ENCODE measurements at regions not wholly inside any gene's neighbourhood (a gene's known extent, or its start where the extent isn't known, plus 50 kb on each side); places are given as distances from the start of the nearest gene placed in this dataset.
"Not testable (repeated sequence)": the region's sequence is repeated elsewhere in the genome, so short reads cannot be mapped to it uniquely, and the experiment has no call there.

GRCh38 chr7:79761876-79762429 is 308.5 kb upstream of the MAGI2 start:
- no peaks in the 10 kb centered on the region for H3K36me3 Mint-ChIP-seq
- ATAC-seq (no peak), DNase-seq (ENCODE audit: low spot score) (no peak)
- TF ChIP-seq RORB (CRISPR knock-in tag; IDR thresholded peaks at IDR 0.05), result no peak
- TF ChIP-seq ZBTB21 (CRISPR knock-in tag; IDR thresholded peaks at IDR 0.05; ENCODE audit: borderline replicate concordance), result no peak
- TF ChIP-seq OVOL2 (CRISPR knock-in tag; IDR thresholded peaks at IDR 0.05; ENCODE audit: borderline replicate concordance), result no peak
- TF ChIP-seq TCF7 (CRISPR knock-in tag; IDR thresholded peaks at IDR 0.05; ENCODE audit: low read depth), result no peak
- TF ChIP-seq ZNF425 (CRISPR knock-in tag; conservative IDR thresholded peaks at IDR 0.05), result no peak
- TF ChIP-seq ESRRA (CRISPR knock-in tag; IDR thresholded peaks at IDR 0.05; ENCODE audit: borderline replicate concordance), result no peak
- TF ChIP-seq CREB1 (CRISPR knock-in tag; IDR thresholded peaks at IDR 0.05), result no peak
- no peak for TF ChIP-seq PRDM15 (CRISPR knock-in tag; IDR thresholded peaks at IDR 0.05)
- no peak for TF ChIP-seq ERG (CRISPR knock-in tag; IDR thresholded peaks at IDR 0.05)
- TF ChIP-seq ZNF232 (CRISPR knock-in tag; IDR thresholded peaks at IDR 0.05), result no peak
- no peak for TF ChIP-seq PREB (CRISPR knock-in tag; IDR thresholded peaks at IDR 0.05; ENCODE audit: borderline replicate concordance)
- TF ChIP-seq MLX (CRISPR knock-in tag; IDR thresholded peaks at IDR 0.05), result no peak
- no peak for TF ChIP-seq MXD4 (CRISPR knock-in tag; IDR thresholded peaks at IDR 0.05; ENCODE audit: borderline replicate concordance)
- no peak for TF ChIP-seq ZNF423 (CRISPR knock-in tag; IDR thresholded peaks at IDR 0.05)
- no peak for TF ChIP-seq TP53 (CRISPR knock-in tag; IDR thresholded peaks at IDR 0.05)
- TF ChIP-seq NR2C2 (CRISPR knock-in tag; IDR thresholded peaks at IDR 0.05), result no peak
- no peak for TF ChIP-seq ZNF532 (CRISPR knock-in tag; IDR thresholded peaks at IDR 0.05; ENCODE audit: borderline replicate concordance)
- TF ChIP-seq SMAD4 (CRISPR knock-in tag; IDR thresholded peaks at IDR 0.05), result no peak
- TF ChIP-seq IRF1 (CRISPR knock-in tag; IDR thresholded peaks at IDR 0.05), result no peak
- H3K27me3 Mint-ChIP-seq (ENCODE audit: low read depth), result no peaks in the 10 kb centered on the region
- CTCF ChIA-PET, result interaction anchor here (0.6 to 1.0 kb wide), 2 partner anchors 143 to 464 kb away, joined by 3 to 4 read pairs; no protein-coding TSS in a partner anchor
- no peak overlapping the region for H3K4me3 Mint-ChIP-seq
- no peaks in the 10 kb centered on the region for H3K9me3 Mint-ChIP-seq
- POLR2A ChIA-PET, result no interaction called here
- no peak overlapping the region for H3K27ac Mint-ChIP-seq
- no peaks in the 10 kb centered on the region for H3K4me1 Mint-ChIP-seq

GRCh38 chr7:79750941-79751340 is 297.5 kb upstream of the MAGI2 start:
- H3K27ac Mint-ChIP-seq; H3K36me3 Mint-ChIP-seq; H3K9me3 Mint-ChIP-seq; H3K4me3 Mint-ChIP-seq; H3K4me1 Mint-ChIP-seq; H3K27me3 Mint-ChIP-seq (ENCODE audit: low read depth); ATAC-seq; DNase-seq (ENCODE audit: low spot score); POLR2A ChIA-PET; CTCF ChIA-PET: not testable (repeated sequence)
